AG09319 (cell line): ENCODE measurements at regions not wholly inside any gene's neighbourhood (a gene's known extent, or its start where the extent isn't known, plus 50 kb on each side); places are given as distances from the start of the nearest gene placed in this dataset.
A peak's percentile ranks its signal among the peaks of the same experiment; 100 is the strongest.
"Not testable (repeated sequence)": the region's sequence is repeated elsewhere in the genome, so short reads cannot be mapped to it uniquely, and the experiment has no call there.

Experiments
- DNase-seq: peaks from one replicate; pipeline ENCODE4 v3.0.0-alpha.2; 2010; ENCODE audit warnings: low read depth; ENCODE audit errors: extremely low read depth
- TF ChIP-seq, protein P1 (sequence below): IDR thresholded peaks from 2 replicates; pipeline ENCODE4 v1.5.1; 2011; ENCODE audit warnings: low read depth, mild to moderate bottlenecking, inconsistent platforms, low read length, moderate library complexity

DNA sequence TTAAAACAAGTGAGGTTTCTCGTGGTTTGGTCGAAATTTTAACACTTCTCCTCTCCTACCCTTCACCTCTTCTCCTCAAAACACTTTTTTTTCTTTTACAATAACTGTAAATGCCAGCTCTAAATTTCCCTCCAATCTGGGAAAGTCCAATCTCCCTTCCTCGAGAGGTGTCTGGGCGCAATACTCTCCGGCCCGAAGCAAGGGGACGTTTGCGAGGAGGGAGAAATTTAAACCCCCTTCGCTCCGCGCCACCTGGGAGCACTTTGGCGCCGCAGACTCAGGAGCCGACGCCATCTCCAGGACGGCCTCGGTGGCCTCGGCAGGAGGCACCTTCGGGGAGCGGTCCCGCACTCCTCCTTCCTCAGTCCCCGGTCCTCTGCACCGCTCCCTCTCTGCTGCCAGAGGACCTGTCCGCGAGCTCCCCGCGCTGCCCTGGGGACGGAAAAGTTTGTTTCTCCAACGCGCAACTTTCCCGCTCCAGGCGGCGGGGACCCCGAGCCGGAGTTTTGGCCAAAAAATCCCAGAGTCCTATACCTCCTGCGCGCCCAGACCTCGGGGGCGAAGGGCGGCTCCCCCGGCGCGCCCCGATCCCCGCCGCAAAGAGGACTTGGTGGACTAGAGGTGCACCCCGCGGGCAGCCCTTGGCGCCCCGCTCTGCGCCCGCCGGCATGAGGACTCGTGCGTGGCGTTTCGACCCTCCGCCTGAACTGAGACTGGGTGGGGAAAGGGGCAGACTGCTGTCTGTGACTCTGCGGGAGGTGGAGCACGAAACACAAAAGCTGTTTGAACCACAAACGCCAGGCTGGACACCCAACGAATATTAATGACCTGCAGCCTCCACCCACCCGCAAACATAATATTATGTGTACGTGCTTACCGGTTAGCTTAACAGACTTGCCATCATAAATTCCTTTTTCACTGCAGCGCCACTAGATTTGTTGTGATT is 95.2 kb upstream of the HMGA2 start:
- DNase-seq = no peak
- TF ChIP-seq, protein P1, sequence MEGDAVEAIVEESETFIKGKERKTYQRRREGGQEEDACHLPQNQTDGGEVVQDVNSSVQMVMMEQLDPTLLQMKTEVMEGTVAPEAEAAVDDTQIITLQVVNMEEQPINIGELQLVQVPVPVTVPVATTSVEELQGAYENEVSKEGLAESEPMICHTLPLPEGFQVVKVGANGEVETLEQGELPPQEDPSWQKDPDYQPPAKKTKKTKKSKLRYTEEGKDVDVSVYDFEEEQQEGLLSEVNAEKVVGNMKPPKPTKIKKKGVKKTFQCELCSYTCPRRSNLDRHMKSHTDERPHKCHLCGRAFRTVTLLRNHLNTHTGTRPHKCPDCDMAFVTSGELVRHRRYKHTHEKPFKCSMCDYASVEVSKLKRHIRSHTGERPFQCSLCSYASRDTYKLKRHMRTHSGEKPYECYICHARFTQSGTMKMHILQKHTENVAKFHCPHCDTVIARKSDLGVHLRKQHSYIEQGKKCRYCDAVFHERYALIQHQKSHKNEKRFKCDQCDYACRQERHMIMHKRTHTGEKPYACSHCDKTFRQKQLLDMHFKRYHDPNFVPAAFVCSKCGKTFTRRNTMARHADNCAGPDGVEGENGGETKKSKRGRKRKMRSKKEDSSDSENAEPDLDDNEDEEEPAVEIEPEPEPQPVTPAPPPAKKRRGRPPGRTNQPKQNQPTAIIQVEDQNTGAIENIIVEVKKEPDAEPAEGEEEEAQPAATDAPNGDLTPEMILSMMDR = no peak

DNA sequence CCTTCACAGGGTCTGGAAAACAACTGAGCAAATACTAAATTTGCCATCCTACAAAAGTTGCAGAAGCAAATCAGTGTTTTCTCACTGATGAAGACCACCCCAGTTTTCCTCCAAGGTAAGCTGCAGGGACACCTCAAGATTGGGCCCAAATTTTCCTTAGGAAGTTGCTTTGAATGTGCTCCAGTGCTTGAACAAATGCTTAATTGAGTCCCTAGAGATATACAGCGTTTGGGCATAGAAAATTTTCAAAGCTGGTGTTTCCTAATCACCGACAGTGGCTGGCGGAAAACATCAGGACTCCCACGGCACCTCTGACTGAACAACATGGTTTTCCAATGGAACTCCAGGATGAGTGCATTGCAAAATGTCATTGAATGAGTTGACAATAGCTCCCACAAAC is 92.5 kb upstream of the HMGA2 start:
- DNase-seq = no peak
- TF ChIP-seq, protein P1 = no peak

DNA sequence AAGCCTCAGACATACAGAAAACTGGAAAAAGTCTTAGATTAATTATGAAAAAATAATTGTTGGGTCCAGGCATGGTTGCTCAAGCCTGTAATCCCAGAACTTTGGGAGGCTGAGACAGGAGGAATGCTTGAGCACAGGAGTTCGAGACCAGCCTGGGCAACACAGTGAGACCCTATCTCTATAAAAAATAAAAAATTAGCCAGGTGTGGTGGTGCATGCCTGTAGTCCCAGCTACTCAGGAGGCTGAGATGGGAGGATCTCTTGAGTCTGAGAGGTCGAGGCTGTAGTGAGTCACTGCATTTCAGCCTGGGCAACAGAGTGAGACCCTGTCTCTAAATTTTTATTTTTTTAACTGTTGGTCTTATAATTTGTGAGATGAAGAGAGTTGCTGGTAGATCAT is 90.6 kb upstream of the HMGA2 start:
- DNase-seq = not testable (repeated sequence)

DNA sequence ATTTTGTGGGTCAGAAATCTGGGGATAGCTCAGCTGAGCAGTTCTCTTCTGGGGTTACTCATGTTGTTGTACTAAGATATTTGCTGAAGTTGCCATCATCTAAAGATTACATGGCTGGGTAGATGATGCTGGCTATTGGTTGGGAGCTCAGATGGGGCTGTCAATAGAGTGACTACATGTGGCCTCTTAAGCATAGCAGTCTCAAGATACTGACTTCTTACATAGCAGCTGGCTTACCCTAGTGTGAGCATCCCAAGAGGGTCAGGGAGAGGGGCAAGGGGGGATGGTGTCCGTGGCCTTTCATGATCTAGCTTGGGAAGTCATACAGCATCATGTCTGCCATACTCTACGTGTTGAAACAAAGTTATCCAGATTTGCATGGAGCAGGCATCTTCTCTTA is 90.1 kb upstream of the HMGA2 start:
- TF ChIP-seq, protein P1 = no peak
- no peak for DNase-seq

DNA sequence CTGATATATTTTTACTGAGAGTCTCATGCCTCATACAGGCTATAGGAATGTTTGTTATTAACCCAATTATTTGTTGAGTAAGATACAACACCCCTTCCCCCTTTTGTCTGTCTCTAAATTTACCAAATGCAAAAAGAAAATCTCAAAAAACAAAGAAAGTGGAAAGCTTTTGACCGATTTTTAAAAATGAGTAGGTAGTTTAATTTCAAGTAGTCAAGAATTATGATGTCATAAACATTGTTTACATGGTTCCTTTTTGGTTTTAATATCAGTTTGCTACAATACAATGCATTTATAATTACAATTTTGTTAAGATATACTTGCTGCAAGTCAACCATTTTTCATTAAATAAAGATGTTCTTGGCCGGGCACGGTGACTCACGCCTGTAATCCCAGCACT is 84.7 kb upstream of the HMGA2 start:
- no peak for DNase-seq
- TF ChIP-seq, protein P1 = no peak

DNA sequence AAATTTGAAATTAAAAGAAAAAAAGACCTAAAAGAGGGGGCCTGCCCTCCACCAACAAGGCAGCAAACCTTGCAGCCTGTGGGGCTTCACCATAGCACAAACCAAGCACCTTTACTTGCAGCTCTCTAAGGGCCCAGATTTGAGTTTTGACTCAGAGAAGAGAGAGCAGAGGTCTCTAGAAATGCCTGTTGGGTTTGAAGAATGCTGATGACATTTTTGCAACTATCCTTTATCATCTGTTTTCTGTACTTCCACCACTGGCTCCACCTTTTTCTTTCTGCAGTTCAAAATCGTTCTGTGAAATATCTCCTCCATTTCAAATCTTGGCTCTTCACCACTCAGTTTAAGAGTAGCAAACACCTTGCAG is 83.8 kb upstream of the HMGA2 start:
- no peak for DNase-seq

DNA sequence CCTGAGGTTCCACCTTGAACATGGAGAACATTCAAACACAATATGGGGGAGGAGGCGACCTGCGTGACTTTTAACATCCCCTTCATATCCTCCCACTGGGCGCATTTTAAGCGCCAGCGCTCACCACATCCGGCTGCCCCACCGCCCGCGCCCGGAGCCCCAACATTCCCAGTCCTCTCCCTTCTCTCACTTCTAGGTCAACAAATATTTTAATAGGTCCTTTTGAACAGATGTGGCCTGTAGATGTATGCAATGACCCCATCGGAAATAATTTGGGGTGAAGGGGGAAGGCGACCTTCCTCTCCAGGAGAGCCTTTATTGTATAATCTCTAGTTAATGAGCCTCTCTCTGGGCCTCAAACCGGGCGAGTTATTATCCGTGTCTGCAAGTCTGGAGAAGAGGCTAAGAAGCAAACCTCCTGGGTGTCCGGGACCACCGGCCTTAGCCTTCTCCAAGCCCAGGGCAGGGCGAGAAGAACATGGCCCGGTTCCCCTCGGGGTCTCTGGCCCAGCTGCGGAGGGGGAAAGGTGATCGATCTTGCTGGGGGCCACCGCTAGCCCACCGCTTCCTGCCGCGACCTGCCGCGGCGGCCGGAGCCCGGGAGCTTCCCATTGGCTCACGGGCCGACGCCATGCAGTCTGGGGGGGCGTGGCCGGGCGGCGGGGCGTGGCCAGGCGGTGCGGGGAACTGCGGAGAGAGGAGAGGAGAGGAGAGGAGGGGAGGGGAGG is 83.2 kb upstream of the HMGA2 start:
- TF ChIP-seq, protein P1 = no peak
- peak; percentile 42 for DNase-seq

More for the DNA sequence above, 83.8 kb upstream of the HMGA2 start:
- TF ChIP-seq, protein P1 = no peak
